PC-9 (cell line): ENCODE measurements at regions not wholly inside any gene's neighbourhood (a gene's known extent, or its start where the extent isn't known, plus 50 kb on each side); places are given as distances from the start of the nearest gene placed in this dataset.

Experiments
- BruUV-seq: library from RNA; stranded (reverse); fragments of 400-500 nt; replicated peaks from 2 replicates; lab custom pipeline; 2021; lab: Mats Ljungman, UMichigan
- CTCF ChIA-PET: fragments of 300-600 bp; sonication (Branson Sonifier 250); formaldehyde crosslinking; loops from one replicate; lab custom pipeline; 2022; ENCODE audit warnings: antibody characterized with exemption; lab: Charles Lee
- POLR2A ChIA-PET: fragments of 300-600 bp; sonication (Branson Sonifier 250); formaldehyde crosslinking; loops from one replicate; lab custom pipeline; 2022; ENCODE audit warnings: antibody characterized with exemption; ENCODE audit not compliant: unreplicated experiment; lab: Charles Lee
- DNase-seq, 2 experiments: peaks; one replicate each; pipeline versions ENCODE4 v3.0.0 to v3.0.0-alpha.2; 2015 to 2022; ENCODE audit warnings: mixed read lengths in 1 of 2
- H2AFZ ChIP-seq: fragments of 200-600 bp; sonication (generic); 2 replicates; pipeline ENCODE4 v1.8.1; 2017; ENCODE audit warnings: antibody characterized with exemption
- H3F3A ChIP-seq: fragments of 200-600 bp; sonication (generic); 2 replicates; pipeline ENCODE4 v1.8.1; 2017; ENCODE audit warnings: antibody characterized with exemption, mild to moderate bottlenecking, low read depth; ENCODE audit not compliant: insufficient read depth
- H3K27ac ChIP-seq: fragments of 200-600 bp; sonication (generic); 2 replicates; pipeline ENCODE4 v1.6.1; 2016; ENCODE audit warnings: mixed run types
- H3K27me3 ChIP-seq: fragments of 200-600 bp; sonication (generic); 2 replicates; pipeline ENCODE4 v1.6.1; 2016; ENCODE audit warnings: low read depth, mixed run types; ENCODE audit not compliant: insufficient read depth
- H3K36me3 ChIP-seq: fragments of 200-600 bp; sonication (generic); 2 replicates; pipeline ENCODE4 v1.6.1; 2016; ENCODE audit warnings: low read depth, mixed run types
- H3K4me1 ChIP-seq: fragments of 200-600 bp; sonication (generic); replicated peaks from 2 replicates; pipeline ENCODE4 v1.6.1; 2016; ENCODE audit warnings: mixed run types; ENCODE audit not compliant: insufficient read depth
- H3K4me2 ChIP-seq: fragments of 200-600 bp; sonication (generic); 2 replicates; pipeline ENCODE4 v1.6.1; 2017; ENCODE audit warnings: mixed run types
- H3K4me3 ChIP-seq: fragments of 200-600 bp; sonication (generic); 2 replicates; pipeline ENCODE4 v1.6.1; 2016; ENCODE audit warnings: mixed run types
- H3K79me2 ChIP-seq: fragments of 200-600 bp; sonication (generic); 2 replicates; pipeline ENCODE4 v1.6.1; 2017; ENCODE audit warnings: low read depth, mixed run types
- H3K9me2 ChIP-seq: fragments of 200-600 bp; sonication (generic); 2 replicates; pipeline ENCODE4 v1.8.1; 2017; ENCODE audit warnings: mild to moderate bottlenecking; ENCODE audit not compliant: insufficient read depth
- H3K9me3 ChIP-seq: fragments of 200-600 bp; sonication (generic); 2 replicates; pipeline ENCODE4 v1.8.1; 2016; ENCODE audit warnings: low read depth; ENCODE audit not compliant: insufficient read depth
- H4K20me1 ChIP-seq: fragments of 200-600 bp; sonication (generic); 2 replicates; pipeline ENCODE4 v1.8.1; 2017; ENCODE audit not compliant: insufficient read depth
- CTCF ChIP-seq: fragments of 200-600 bp; sonication (generic); conservative IDR thresholded peaks from 2 replicates; pipeline ENCODE4 v1.6.1; 2017; ENCODE audit warnings: mixed run types, antibody characterized with exemption, mild to moderate bottlenecking, moderate library complexity
- EZH2 ChIP-seq: fragments of 200-600 bp; sonication (generic); IDR thresholded peaks from 2 replicates; pipeline ENCODE4 v1.8.0; 2017; ENCODE audit warnings: antibody characterized with exemption, low read depth
- intact Hi-C: fragments of 100-400 bp; cut with micrococcal nuclease; formaldehyde crosslinking; loops from one replicate; pipeline ENCODE4 v1.10.0; 2022; ENCODE audit not compliant: unreplicated experiment

GRCh38 chr4:189311251-189311650 lies 629.4 kb upstream of the FRG1 start:
- Histone ChIP-seq H3K79me2 (no peaks in the 10 kb centered on the region), H4K20me1 (no peaks in the 10 kb centered on the region), H3K9me3 (no peaks in the 10 kb centered on the region), H3K27ac (no peak overlapping the region), H3K27me3 (no peaks in the 10 kb centered on the region), H3F3A (no peaks in the 10 kb centered on the region), H3K9me2 (no peaks in the 10 kb centered on the region), H3K4me3 (no peak overlapping the region), H3K4me2 (no peak overlapping the region), H3K4me1 (no peaks in the 10 kb centered on the region), H2AFZ (no peak overlapping the region), H3K36me3 (no peaks in the 10 kb centered on the region)
- CTCF ChIA-PET = no interaction called here
- TF ChIP-seq EZH2 (no peak), CTCF (no peak)
- intact Hi-C loops = no loop called here
- DNase-seq = no peak
- BruUV-seq = no TSS peak
- POLR2A ChIA-PET = no interaction called here

GRCh38 chr4:189313064-189313463 lies 627.6 kb upstream of the FRG1 start:
- POLR2A ChIA-PET = no interaction called here
- no TSS peak for BruUV-seq
- CTCF ChIA-PET = no interaction called here

GRCh38 chr4:189313861-189314513 lies 626.7 kb upstream of the FRG1 start:
- Histone ChIP-seq H3K4me2 (no peak overlapping the region), H3K9me3 (no peaks in the 10 kb centered on the region), H3K79me2 (no peaks in the 10 kb centered on the region), H2AFZ (no peak overlapping the region), H4K20me1 (no peaks in the 10 kb centered on the region), H3K27ac (no peak overlapping the region), H3K36me3 (no peaks in the 10 kb centered on the region), H3F3A (no peaks in the 10 kb centered on the region), H3K9me2 (no peaks in the 10 kb centered on the region), H3K4me3 (no peak overlapping the region), H3K4me1 (no peaks in the 10 kb centered on the region), H3K27me3 (no peaks in the 10 kb centered on the region)
- CTCF ChIA-PET = no interaction called here
- intact Hi-C loops = no loop called here
- POLR2A ChIA-PET = no interaction called here
- no TSS peak for BruUV-seq
- no peak for DNase-seq
- TF ChIP-seq EZH2 (no peak), CTCF (no peak)

More at GRCh38 chr4:189313064-189313463, 627.6 kb upstream of the FRG1 start:
- TF ChIP-seq CTCF (no peak), EZH2 (no peak)
- no peaks in the 10 kb centered on the region for H4K20me1 ChIP-seq
- no peaks in the 10 kb centered on the region for H3K4me1 ChIP-seq
- no peaks in the 10 kb centered on the region for H3K9me2 ChIP-seq
- H3K27me3 ChIP-seq = no peaks in the 10 kb centered on the region
- no peaks in the 10 kb centered on the region for H3K9me3 ChIP-seq
- no peak overlapping the region for H3K4me3 ChIP-seq
- no peak overlapping the region for H3K27ac ChIP-seq
- no peaks in the 10 kb centered on the region for H3K36me3 ChIP-seq
- H3K4me2 ChIP-seq = no peak overlapping the region
- H3K79me2 ChIP-seq = no peaks in the 10 kb centered on the region
- no peaks in the 10 kb centered on the region for H3F3A ChIP-seq
- intact Hi-C loops = no loop called here
- no peak for DNase-seq
- no peak overlapping the region for H2AFZ ChIP-seq
